NB4 (cell line): ENCODE measurements at regions not wholly inside any gene's neighbourhood (a gene's known extent, or its start where the extent isn't known, plus 50 kb on each side); places are given as distances from the start of the nearest gene placed in this dataset.

Experiments used
- DNase-seq: peaks from one replicate; pipeline ENCODE4 v3.0.0; 2010; ENCODE audit warnings: low read depth
- H3K4me3 ChIP-seq: one replicate; pipeline ENCODE4 v1.5.1; 2011; ENCODE audit warnings: mild to moderate bottlenecking, low read depth, low read length, moderate library complexity
- CTCF ChIP-seq: IDR thresholded peaks from one replicate; pipeline ENCODE4 v1.5.1; 2012; ENCODE audit warnings: low read depth, low read length
- MAX ChIP-seq: IDR thresholded peaks from 2 replicates; pipeline ENCODE4 v1.6.1; 2011; ENCODE audit warnings: low read depth, low read length
- MYC ChIP-seq: IDR thresholded peaks from 2 replicates; pipeline ENCODE4 v1.6.1; 2011; ENCODE audit warnings: low read depth, low read length
- POLR2A ChIP-seq: IDR thresholded peaks from 2 replicates; pipeline ENCODE4 v1.6.1; 2011; ENCODE audit warnings: mild to moderate bottlenecking; ENCODE audit not compliant: insufficient read length; ENCODE audit errors: extremely low read depth

- TF ChIP-seq POLR2A: no peak
- TF ChIP-seq MYC: no peak
- TF ChIP-seq MAX: no peak
- no peak for TF ChIP-seq CTCF
- DNase-seq: peak; percentile 29
- no peak overlapping the region for H3K4me3 ChIP-seq
These were observed 73.6 kb downstream of the COPS8 start for GRCh38 chr2:237159006-237159911.

GRCh38 chr2:237160271-237160919, 74.7 kb downstream of the COPS8 start:
- TF ChIP-seq MYC: no peak
- TF ChIP-seq CTCF: no peak
- no peak for TF ChIP-seq POLR2A
- no peak for TF ChIP-seq MAX
- DNase-seq: no peak
- H3K4me3 ChIP-seq: no peak overlapping the region

- DNase-seq: no peak
- no peak overlapping the region for H3K4me3 ChIP-seq
- TF ChIP-seq POLR2A (no peak), MYC (no peak), CTCF (no peak), MAX (no peak)
These were observed 75.5 kb downstream of the COPS8 start for GRCh38 chr2:237161189-237161588.

GRCh38 chr2:237162959-237163358, 77.3 kb downstream of the COPS8 start:
- DNase-seq: no peak
- TF ChIP-seq MYC: no peak
- TF ChIP-seq CTCF: no peak
- no peak for TF ChIP-seq POLR2A
- TF ChIP-seq MAX: no peak
- H3K4me3 ChIP-seq: no peak overlapping the region

GRCh38 chr2:237164474-237165042, 78.9 kb downstream of the COPS8 start:
- DNase-seq: no peak
- TF ChIP-seq POLR2A (no peak), CTCF (no peak), MAX (no peak), MYC (no peak)
- no peak overlapping the region for H3K4me3 ChIP-seq
